ENCODE measurements at regions not wholly inside any gene's neighbourhood (a gene's known extent, or its start where the extent isn't known, plus 50 kb on each side); places are given as distances from the start of the nearest gene placed in this dataset.

- TF ChIP-seq EZH2 (IDR thresholded peaks at IDR 0.05; ENCODE audit: insufficient read depth, low read length) (no peak), CTCF (IDR thresholded peaks at IDR 0.05; ENCODE audit: insufficient read depth, low read depth, low read length) (no peak)
Measured at GRCh38 chr2:180790891-180791290, 189.5 kb upstream of the UBE2E3 start.

All from astrocyte (in vitro differentiated cells and primary cell).